ENCODE measurements at regions not wholly inside any gene's neighbourhood (a gene's known extent, or its start where the extent isn't known, plus 50 kb on each side); places are given as distances from the start of the nearest gene placed in this dataset.

DNA sequence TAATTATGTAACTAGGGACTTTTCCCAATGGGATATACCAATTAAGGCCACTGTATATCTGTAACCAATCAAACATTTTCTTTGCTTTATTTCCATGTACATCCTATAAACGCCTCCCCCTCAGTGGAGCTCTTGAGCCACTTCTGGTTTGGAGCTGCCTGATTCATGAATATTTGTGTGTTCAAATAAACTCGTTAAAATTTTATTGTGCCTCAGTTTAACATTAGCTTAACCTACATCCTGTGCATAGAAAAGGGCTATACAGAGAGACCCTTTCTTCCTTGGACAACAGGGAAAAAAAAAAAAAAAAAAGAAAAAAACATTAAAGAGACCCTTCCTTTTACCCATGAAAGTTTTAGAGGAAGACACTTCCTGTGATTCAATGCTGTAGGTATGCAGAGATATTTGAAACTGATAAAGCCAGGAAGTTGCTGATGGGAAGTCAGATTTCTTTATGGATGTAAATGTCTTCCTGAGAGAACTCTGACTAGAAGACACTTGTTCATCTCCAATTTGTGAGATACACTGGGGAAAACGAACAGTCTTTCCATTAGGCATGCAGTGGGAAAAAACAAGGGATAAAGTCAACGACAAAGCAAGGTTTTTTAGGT lies 614.6 kb upstream of the SOX11 start:
- ChIA-PET CTCF (interaction anchor here (0.7 kb wide), 2 partner anchors 10 to 720 kb away, joined by 3 read pairs; no protein-coding TSS in a partner anchor), POLR2A (no interaction called here)
- no peak overlapping the region for H3K4me3 ChIP-seq (ENCODE audit: low read depth, low read length)

GRCh38 chr2:5083402-5083801 lies 608.8 kb upstream of the SOX11 start:
- Histone ChIP-seq H3K4me3 (ENCODE audit: low read depth, low read length) (no peak overlapping the region), H3K36me3 (ENCODE audit: control insufficient read depth in 2 of 2, insufficient read depth in 1 of 2, low read length in 2 of 2) (no peaks in the 10 kb centered on the region), H3K9me3 (ENCODE audit: control insufficient read depth, insufficient read depth, low read depth, low read length) (no peaks in the 10 kb centered on the region), H3K27ac (ENCODE audit: extremely low read depth, low read depth, low read length) (no peak overlapping the region), H3K4me1 (ENCODE audit: control insufficient read depth, insufficient read depth, low read length) (no peaks in the 10 kb centered on the region)
- TF ChIP-seq, protein P1, sequence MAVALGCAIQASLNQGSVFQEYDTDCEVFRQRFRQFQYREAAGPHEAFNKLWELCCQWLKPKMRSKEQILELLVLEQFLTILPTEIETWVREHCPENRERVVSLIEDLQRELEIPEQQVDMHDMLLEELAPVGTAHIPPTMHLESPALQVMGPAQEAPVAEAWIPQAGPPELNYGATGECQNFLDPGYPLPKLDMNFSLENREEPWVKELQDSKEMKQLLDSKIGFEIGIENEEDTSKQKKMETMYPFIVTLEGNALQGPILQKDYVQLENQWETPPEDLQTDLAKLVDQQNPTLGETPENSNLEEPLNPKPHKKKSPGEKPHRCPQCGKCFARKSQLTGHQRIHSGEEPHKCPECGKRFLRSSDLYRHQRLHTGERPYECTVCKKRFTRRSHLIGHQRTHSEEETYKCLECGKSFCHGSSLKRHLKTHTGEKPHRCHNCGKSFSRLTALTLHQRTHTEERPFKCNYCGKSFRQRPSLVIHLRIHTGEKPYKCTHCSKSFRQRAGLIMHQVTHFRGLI (tag by site-specific recombination; IDR thresholded peaks at IDR 0.05), result no peak
- TF ChIP-seq ZNF645 (tag by site-specific recombination; IDR thresholded peaks at IDR 0.05), result no peak
- no peak for TF ChIP-seq PRDM4 (tag by site-specific recombination; IDR thresholded peaks at IDR 0.05)
- TF ChIP-seq GFI1B (tag by site-specific recombination; IDR thresholded peaks at IDR 0.05), result no peak
- no peak for TF ChIP-seq ZNF776 (tag by site-specific recombination; IDR thresholded peaks at IDR 0.05; ENCODE audit: borderline replicate concordance)
- no peak for TF ChIP-seq ZNF433 (tag by site-specific recombination; IDR thresholded peaks at IDR 0.05; ENCODE audit: low read depth)
- TF ChIP-seq ZNF621 (tag by site-specific recombination; IDR thresholded peaks at IDR 0.05), result no peak
- TF ChIP-seq ZNF341 (tag by site-specific recombination; IDR thresholded peaks at IDR 0.05; ENCODE audit: low read depth), result no peak
- no peak for TF ChIP-seq ZFP41 (tag by site-specific recombination; IDR thresholded peaks at IDR 0.05; ENCODE audit: borderline replicate concordance)
- TF ChIP-seq REPIN1 (tag by site-specific recombination; IDR thresholded peaks at IDR 0.05; ENCODE audit: low read depth), result no peak
- TF ChIP-seq SETDB1 (IDR thresholded peaks at IDR 0.05; ENCODE audit: insufficient read length, low read length), result no peak
- no peak for TF ChIP-seq ZNF501 (tag by site-specific recombination; IDR thresholded peaks at IDR 0.05)
- no peak for TF ChIP-seq MZF1 (tag by site-specific recombination; IDR thresholded peaks at IDR 0.05; ENCODE audit: borderline replicate concordance)
- CTCF ChIA-PET, result no interaction called here
- POLR2A ChIA-PET, result no interaction called here

More for the DNA sequence above, 614.6 kb upstream of the SOX11 start:
- Histone ChIP-seq H3K4me1 (ENCODE audit: control insufficient read depth, insufficient read depth, low read length) (no peaks in the 10 kb centered on the region), H3K9me3 (ENCODE audit: control insufficient read depth, insufficient read depth, low read depth, low read length) (no peaks in the 10 kb centered on the region), H3K36me3 (ENCODE audit: control insufficient read depth in 2 of 2, insufficient read depth in 1 of 2, low read length in 2 of 2) (no peaks in the 10 kb centered on the region), H3K27ac (ENCODE audit: extremely low read depth, low read depth, low read length) (no peak overlapping the region)
- TF ChIP-seq ZSCAN30 (tag by site-specific recombination; IDR thresholded peaks at IDR 0.05) (no peak), SCRT2 (tag by site-specific recombination; IDR thresholded peaks at IDR 0.05) (no peak), ZNF426 (tag by site-specific recombination; IDR thresholded peaks at IDR 0.05) (no peak), ZNF274 (IDR thresholded peaks at IDR 0.05; ENCODE audit: low read length) (no peak), ZNF274 (tag by site-specific recombination; IDR thresholded peaks at IDR 0.05; ENCODE audit: borderline replicate concordance) (no peak), ZNF292 (tag by site-specific recombination; IDR thresholded peaks at IDR 0.05; ENCODE audit: borderline replicate concordance, low read depth) (no peak)
